GM19023 (cell line): ENCODE measurements at regions not wholly inside any gene's neighbourhood (a gene's known extent, or its start where the extent isn't known, plus 50 kb on each side); places are given as distances from the start of the nearest gene placed in this dataset.
"Not testable (repeated sequence)": the region's sequence is repeated elsewhere in the genome, so short reads cannot be mapped to it uniquely, and the experiment has no call there.

ENCODE experiments used
- ATAC-seq: cut with Tn5 transposase; IDR thresholded peaks from one replicate; pipeline ENCODE4 v1.9.1; 2021; ENCODE audit warnings: mild to moderate bottlenecking, moderate library complexity; ENCODE audit not compliant: unreplicated experiment

DNA sequence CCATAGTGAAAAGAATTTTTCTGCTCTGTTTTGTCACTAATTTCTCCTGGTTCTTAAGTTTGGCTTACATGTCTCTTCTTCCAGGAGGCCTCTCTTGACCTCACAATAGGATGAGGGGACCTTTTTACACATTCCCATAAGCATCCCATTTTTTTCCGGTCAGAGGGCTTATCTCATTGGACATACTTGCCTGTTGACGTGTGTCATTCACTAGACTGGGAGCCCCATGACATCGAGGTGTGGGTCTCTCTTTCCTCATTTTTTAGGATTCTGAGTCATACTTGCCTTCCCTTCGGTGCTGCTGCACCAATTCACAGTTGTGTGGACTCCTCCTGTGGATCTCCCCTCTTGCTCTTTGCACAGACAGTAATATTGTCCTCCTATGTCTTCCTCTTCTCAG is 601.8 kb downstream of the GATA3 start:
- ATAC-seq, result no peak

DNA sequence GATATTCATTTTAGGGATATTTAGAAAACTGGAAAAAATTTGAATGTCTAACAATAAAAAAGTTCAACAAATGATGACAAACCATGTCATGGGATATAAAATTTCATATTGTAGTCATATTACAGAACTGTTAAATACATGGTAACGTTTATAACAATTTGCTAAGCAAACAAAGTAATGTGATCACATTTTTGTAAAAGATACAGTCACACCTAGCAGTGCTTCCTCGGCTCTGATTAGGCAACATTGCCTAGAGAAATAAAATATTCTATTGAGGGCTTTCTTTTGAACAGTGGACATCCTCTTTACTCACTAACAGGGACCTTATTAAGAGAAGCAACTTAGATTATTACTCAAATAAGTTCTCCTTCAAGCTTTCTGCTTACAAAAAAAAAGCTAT is 605.5 kb downstream of the GATA3 start:
- no peak for ATAC-seq

DNA sequence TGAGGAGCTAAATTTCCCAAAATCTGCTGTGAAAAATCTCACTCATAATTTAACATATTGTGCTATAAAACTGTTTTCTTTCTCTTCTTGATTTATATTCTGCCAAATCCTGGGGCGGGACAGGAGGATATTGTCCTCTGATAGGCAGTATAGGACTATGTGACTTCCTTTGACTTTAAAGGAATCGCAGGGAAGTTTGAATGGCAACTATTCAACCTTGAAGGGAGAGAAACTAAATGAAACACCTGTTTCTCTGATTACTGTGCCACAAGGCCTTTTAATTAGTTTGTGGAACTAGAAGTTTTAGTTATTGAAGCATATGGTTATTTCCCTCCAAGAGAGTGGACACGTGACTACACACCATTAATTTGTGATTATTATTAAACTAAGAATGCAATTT is 607.4 kb downstream of the GATA3 start:
- no peak for ATAC-seq

DNA sequence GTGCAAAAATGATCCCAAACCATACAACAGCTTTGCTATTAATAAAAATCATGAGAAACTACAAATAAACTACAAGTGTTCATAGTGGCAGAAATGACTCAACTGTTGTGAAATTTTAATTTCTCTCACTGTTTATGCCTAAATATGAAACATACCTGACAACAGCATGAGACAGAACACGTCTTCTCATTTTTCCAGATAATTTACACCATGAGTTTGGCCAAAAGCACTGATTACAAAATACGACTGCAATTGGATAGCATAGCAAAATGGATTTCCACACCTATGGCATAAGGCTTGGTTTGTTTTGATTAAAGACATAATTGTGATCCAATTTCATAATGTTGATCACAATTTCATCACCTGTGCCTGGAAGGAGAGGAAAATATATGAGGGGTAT is 608.6 kb downstream of the GATA3 start:
- no peak for ATAC-seq

DNA sequence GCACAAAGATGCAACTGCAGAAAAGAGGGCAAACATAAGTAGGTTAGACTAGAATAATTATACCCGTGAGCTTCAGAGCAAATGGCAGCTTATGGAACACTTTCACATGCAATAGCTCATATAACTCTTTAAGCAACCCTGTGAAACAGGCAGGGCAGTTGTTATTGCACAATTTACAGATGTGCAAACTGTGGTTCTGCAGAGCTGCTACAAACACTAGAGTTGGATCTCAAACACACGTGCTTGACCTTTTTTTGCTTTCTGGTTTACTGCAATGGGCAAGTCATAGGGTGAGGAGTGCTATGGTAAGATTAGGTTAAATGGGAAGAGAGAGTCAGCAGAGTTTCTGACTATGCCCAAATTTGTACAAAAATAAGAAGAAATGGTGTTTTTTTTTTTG is 610.8 kb downstream of the GATA3 start:
- ATAC-seq, result no peak

DNA sequence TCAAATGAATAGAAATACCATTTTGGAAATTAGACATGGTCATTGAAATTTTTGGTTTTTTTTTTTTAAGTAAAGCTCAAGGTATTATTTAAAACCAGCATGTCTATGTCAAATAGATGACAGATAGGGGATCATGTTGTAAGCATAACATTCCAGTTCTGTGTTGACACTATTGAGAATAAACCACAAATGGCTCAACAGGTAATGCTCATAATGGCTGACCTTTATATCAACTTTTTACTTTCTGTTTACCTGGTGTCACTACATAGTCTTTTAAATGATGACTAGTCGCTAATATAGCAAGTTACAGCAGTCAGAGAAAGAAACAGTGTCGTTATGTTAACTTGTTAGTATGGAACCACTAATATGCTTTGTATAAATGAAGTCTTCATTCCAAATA is 616.0 kb downstream of the GATA3 start:
- no peak for ATAC-seq

DNA sequence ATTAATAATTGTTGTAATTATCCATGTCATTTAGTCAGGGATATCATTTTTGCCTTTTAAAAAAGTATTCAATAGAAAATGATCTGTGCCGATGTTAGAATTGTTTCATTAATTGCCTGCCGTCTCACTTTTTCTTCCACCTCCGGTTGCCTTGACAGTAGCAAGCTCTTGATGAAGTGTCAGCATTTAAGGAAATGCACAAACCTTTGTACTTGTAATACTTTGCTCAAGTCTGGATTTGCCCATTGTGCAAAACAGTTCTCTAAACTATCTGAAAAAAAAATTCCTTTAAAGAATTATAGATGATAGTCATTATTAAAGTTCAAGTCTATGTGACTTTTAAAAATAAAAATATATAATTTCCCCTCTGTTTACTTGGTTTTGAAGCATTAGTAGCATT is 619.7 kb downstream of the GATA3 start:
- no peak for ATAC-seq

DNA sequence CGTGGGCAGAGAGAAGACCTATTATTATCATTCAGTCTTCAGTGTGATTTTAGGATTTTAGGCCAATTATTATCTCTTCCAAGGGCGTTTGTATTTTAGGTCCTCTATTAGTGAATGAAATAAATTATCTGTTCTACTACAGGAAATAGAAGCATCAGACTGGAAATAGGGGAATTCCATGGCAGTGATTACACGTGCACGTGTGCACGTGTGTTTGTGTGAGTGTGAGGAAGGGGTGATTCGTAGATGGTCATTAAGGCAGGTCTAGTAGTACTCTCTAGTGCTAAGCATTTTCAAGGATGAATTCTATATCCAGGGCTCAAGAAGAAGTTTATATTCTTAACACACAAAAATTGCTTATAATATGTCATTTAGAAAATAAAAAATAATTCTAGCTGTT is 623.2 kb downstream of the GATA3 start:
- ATAC-seq, result no peak

DNA sequence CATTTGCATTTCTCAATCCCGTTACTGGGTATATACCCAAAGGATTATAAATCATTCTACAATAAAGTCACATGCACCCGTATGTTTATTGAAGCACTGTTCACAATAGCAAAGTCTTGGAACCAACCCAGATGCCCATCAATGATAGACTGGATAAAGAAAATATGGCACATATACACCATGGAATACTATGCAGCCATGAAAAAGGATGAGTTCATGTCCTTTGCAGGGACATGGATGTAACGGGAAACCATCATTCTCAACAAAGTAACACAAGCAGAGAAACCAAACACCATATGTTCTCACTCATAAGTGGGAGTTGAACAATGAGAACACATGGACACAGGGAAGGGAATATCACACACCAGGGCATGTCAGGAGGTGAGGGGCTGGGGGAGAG is 630.4 kb downstream of the GATA3 start:
- ATAC-seq, result not testable (repeated sequence)

DNA sequence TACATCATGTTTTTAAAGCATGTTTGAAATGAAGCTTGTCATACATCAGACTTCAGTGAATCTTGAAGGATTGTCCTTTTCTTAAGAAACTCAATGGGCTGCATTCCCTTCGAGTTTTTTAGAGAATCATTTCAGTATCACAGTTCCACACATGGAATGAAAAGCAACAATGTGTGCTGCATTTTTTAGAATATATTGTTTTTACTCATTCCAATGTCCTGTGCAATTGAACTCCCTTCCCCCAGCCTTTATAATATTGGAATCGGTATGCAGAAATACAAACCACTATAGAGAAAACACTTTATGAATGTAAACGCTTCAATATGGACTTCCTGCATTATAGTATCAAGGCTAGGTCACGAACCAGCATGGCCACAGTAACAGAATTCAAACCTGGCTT is 634.4 kb downstream of the GATA3 start:
- ATAC-seq, result no peak

DNA sequence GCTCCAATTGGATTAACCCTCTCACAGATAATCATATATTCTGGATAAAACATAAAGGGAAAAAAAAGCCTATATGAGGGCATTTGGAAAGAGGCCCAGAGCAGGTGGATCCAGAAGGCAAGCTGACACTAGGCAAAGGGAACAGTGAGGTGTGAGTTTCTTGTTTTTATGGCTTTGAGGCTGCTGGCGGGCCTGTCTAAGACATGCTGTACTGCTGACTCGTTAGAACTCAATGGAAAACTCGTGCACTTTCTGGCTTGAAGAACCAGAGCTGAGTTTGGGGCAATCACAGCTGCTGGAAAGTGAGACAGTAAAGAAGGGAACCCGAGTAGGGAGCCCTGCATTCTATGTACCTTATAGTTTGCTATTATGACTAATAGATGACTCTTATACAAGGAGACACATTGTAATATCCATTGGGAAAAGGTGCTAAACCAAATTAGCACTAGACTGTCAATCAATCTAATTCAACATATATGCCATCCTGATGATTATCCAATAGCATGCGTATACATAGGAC is 637.1 kb downstream of the GATA3 start:
- ATAC-seq, result no peak

DNA sequence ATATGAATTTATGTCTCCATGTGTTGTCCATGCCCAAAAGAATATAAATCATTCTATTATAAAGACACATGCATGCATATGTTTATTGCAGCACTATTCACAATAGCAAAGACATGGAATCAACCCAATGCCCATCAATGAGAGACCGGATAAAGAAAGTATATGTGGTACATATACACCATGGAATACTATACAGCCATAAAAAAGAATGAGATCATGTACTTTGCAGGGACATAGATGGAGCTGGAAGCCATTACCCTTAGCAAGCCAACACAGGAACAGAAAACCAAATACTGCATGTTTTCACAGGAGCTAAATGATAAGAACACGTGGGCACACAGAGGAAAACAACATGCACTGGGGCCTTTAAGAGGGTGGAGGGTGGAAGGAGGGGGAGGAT is 639.1 kb downstream of the GATA3 start:
- not testable (repeated sequence) for ATAC-seq

DNA sequence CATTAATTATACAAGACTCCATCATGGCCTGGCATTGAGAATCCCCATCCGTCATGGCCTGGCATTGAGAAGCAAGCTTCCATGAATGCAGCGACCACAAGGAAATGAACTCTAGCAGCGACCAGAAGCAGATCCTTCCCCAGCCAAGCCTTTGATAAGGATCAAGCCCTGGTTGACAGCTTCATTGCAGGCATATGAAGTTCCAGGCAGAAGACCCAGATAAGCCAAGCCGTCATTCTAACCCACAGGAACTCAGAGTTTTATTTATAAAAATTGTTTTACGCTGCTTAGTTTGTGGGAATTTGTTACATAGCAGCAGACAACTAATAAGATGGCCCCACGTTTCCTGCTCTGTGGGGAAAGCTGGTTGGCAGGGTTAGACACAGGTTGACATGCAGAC is 642.3 kb downstream of the GATA3 start:
- no peak for ATAC-seq

DNA sequence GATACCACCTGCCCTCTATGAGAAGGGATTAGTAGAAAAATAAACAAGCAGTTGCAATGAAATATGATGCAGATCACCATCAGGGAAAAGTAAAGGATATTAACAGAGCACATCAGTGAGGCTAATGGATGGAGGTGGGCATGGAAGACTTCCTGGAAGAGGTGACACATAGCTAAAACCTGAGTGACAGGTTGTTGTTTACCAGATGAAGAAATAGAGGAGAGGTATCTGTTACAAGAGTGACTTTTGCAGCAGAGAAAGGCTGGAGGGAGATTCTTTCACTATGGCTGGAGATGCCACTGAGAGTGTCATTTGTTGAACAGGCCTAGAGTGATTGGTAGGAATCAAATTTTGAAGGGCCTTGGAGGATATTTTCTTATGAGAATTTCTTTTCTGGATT is 646.2 kb downstream of the GATA3 start:
- no peak for ATAC-seq

DNA sequence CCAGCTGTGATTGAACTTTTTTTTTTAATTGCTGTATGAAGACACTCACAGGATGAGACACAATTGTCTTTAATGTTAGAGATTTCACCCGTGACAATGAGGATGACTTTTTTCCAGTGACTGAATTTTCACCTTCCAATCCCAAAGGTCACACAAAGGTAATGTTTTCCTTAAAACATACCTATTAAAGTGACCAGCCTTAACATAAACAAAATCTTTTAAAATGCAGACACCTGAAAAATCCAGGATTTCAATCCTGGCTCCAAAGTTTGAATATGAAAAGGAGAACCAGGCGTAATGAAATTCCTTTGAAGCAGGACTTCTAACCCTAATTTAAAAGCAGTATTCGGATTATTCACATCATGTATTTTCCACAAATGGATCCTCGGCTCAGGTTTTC is 647.7 kb downstream of the GATA3 start:
- no peak for ATAC-seq

DNA sequence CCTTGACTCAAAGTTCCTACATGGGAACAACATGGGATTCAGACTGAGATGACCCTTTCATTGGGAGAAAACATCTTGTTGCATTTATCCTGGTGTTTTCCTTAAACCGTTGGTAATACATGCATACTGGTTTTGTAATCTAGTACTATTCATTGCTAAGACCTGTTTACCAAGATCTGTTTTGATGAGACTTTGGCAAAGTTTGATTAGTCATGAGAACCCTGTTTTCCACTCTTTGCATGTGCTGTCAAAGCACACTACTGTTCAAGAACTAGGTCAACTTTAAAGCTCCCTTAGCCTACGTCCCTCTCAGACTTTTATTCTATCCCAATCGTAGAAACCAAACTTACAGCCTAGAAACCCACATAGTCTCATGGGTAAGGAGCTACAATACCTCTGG is 650.9 kb downstream of the GATA3 start:
- ATAC-seq, result no peak

DNA sequence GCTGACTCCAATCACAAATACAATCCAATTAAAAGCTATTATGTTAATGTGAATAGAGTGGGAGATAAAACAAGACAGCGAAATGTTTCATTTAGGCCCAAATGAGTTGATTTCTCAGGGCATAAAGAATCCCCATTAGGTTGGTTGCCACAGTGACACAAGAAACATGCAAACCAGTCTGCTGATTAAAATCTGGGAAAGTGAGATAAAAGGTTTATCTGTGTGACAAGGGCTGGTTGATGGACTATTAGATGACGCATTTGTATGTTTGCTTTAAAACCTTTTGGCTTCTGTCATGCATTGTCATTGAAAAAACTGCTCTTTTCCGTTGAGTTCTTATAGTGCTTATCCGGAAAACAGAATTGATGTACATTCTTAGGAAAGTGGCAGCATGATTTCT is 658.2 kb downstream of the GATA3 start:
- no peak for ATAC-seq

DNA sequence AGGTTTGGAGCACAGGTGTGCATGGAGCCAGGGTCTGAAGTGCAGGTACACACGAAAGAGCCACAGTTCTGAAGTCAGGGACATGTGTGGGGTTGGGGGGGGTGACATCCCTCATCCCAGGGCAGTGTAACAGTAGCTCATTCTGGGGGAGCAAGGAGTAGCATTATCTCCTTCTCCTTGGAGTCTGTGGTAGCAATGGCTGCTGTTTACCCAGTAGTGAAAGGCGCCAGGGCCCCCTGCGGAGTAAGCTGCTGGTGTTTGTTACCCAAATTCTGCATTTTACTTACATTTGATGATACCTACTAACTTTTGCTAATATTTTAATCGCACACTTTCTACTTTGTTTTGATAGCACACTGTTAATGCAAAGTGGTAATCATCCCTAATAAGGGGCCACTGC is 665.5 kb downstream of the GATA3 start:
- no peak for ATAC-seq

DNA sequence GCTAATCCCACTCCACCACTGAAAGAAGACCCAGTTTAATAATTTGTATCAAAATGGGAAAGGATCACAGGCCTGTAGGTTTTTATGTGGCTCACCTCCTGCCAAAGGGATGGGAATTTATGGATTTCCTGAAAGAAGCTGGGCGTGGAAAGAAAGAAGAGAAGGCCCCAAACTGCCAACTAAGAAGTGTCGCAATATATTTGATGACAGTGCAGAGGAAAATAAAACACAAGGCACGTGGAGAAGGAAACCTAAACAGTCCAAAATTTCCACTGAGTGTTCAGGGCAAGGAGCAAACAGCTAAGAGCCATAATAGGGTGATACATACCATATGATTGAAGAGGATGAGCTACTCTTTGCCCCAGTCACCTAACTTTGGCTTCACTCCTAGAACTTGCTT is 667.2 kb downstream of the GATA3 start:
- no peak for ATAC-seq

DNA sequence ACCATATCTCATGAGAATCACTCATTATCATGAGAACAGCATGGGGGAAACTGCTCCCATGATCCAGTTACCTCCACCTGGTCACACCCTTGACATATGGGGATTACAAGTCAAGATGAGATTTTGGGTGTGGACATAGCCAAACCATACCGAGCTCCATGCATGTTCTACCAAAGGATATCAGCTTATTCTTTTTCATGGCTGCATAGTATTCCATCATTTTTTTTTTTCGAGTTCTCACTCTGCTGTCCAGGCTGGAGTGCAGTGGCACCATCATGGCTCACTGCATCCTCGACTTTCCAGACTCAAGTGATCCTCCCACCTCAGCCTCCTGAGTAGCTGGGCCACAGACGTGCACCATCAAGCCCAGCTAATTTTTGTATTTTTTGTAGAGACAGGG is 668.3 kb downstream of the GATA3 start:
- no peak for ATAC-seq

DNA sequence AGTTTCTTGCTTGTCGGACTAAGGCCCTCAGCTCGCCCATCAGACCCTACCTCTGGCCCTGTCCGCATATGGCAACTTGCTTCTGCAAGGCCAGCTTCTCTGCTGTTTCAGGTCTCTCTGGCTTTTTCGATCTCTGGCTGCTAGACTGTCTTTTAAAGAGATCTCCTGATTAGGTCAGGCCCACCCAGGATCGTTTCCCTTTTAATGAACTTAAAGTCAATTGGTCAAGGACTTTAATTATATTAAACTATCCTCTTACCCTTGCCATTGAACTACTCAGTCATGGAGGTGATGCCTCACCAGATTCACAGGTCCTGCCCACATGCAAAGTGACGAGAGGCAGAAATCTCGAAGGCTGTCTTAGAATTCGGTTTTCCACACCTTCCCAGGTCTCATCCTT is 670.9 kb downstream of the GATA3 start:
- ATAC-seq, result no peak

DNA sequence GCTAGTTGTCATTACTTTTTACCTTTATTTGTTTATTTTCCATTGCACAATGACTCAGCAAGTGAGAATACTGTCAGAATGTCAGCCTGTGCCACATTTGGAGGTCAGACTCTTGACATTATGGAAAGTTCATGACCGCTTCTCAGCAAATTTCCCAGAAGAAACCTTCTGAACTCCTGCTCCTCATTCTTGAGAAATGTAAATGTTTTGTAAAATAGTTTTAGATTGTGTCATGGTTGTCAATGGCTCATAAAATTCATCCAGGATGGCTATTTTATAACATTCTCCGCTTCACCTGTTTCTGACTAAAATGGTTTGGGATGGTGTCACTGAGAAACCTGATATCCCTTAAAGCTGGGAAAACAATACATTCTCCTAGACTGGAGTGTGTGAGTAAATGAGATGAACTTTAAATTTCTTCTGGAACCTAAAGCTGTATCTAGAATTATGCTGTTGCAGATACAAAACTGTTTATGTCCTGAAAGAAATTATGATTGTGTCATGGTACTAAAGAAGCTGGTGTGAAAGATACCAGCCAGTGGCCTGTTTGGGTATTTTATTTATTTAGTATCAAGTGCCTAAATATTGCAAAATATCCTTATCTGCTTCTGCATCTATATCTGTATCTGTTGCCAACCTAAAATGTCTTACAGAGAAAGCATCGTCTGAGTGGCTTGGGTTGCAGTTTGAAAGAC is 671.7 kb downstream of the GATA3 start:
- no peak for ATAC-seq

DNA sequence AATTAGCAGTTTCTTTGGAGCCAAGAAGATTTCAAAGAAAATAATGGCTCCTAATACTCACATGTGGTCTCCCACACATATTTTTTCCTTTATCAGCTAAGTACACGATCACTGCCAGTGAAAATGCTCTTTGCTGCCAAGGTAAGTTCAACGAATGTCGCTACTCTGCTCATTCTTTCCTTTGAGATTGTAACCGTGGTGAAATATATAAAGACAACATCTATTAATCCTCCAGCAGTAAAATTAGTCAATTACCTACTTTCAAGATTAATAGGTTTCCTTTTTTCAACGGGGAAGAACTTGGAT is 672.2 kb downstream of the GATA3 start:
- no peak for ATAC-seq
